ENCODE measurements at regions not wholly inside any gene's neighbourhood (a gene's known extent, or its start where the extent isn't known, plus 50 kb on each side); places are given as distances from the start of the nearest gene placed in this dataset.

GRCh38 chr4:123547216-123548165 lies 150.9 kb downstream of the SPRY1 start:
- H3K27ac ChIP-seq (ENCODE audit: low read depth, low read length, poor library complexity, severe bottlenecking), result no peak overlapping the region
- no peak overlapping the region for H3K4me3 ChIP-seq (ENCODE audit: low read depth, low read length, poor library complexity, severe bottlenecking)
- H3K9me3 ChIP-seq (ENCODE audit: low read length), result no peaks in the 10 kb centered on the region
- CTCF ChIA-PET (ENCODE audit: unreplicated experiment), result no interaction called here
- BruUV-seq (replicated peaks), result no TSS peak
- H3K36me3 ChIP-seq (ENCODE audit: insufficient read depth, low read length), result no peaks in the 10 kb centered on the region
- POLR2A ChIA-PET, result interaction anchor here (0.7 to 1.0 kb wide), 3 partner anchors 36 to 166 kb away, joined by 3 read pairs; no protein-coding TSS in a partner anchor
- intact Hi-C loops (cut with micrococcal nuclease; ENCODE audit: unreplicated experiment), result no loop called here
- DNase-seq (ENCODE audit: low spot score), result no peak
- TF ChIP-seq EZH2phosphoT487 (IDR thresholded peaks at IDR 0.05; ENCODE audit: borderline replicate concordance, low read depth, low read length) (no peak), CTCF (conservative IDR thresholded peaks at IDR 0.05; ENCODE audit: low read length) (no peak)
- H3K4me2 ChIP-seq (ENCODE audit: low read length), result no peak overlapping the region
- no peaks in the 10 kb centered on the region for H4K20me1 ChIP-seq (ENCODE audit: insufficient read depth, low read length)
- no peaks in the 10 kb centered on the region for H3K79me2 ChIP-seq (ENCODE audit: insufficient read depth, low read depth, low read length)
- H2AFZ ChIP-seq (ENCODE audit: low read length), result no peak overlapping the region
- H3K4me1 ChIP-seq (ENCODE audit: insufficient read depth, low read length, poor library complexity, severe bottlenecking), result no peaks in the 10 kb centered on the region
- H3K9me2 ChIP-seq (ENCODE audit: insufficient read depth, low read length), result no peaks in the 10 kb centered on the region

- intact Hi-C loops (cut with micrococcal nuclease; ENCODE audit: unreplicated experiment), result no loop called here
- H3K9me3 ChIP-seq (ENCODE audit: low read length), result no peaks in the 10 kb centered on the region
- no peak overlapping the region for H3K4me2 ChIP-seq (ENCODE audit: low read length)
- H3K79me2 ChIP-seq (ENCODE audit: insufficient read depth, low read depth, low read length), result no peaks in the 10 kb centered on the region
- no peak for TF ChIP-seq EZH2phosphoT487 (IDR thresholded peaks at IDR 0.05; ENCODE audit: borderline replicate concordance, low read depth, low read length)
- ChIA-PET CTCF (ENCODE audit: unreplicated experiment) (interaction anchor here (0.6 kb wide), 2 partner anchors 50 to 52 kb away, joined by 3 to 4 read pairs; no protein-coding TSS in a partner anchor), POLR2A (interaction anchor here (0.7 kb wide), 1 partner anchor 92 kb away, joined by 3 read pairs; no protein-coding TSS in a partner anchor)
- DNase-seq (ENCODE audit: low spot score), result peak; percentile 11
- no peaks in the 10 kb centered on the region for H3K36me3 ChIP-seq (ENCODE audit: insufficient read depth, low read length)
- no peak overlapping the region for H3K27ac ChIP-seq (ENCODE audit: low read depth, low read length, poor library complexity, severe bottlenecking)
- H3K4me3 ChIP-seq (ENCODE audit: low read depth, low read length, poor library complexity, severe bottlenecking), result no peak overlapping the region
- no TSS peak for BruUV-seq (replicated peaks)
- 0 out of 2 replicates have a peak overlapping the region, but pooled peaks have one; percentile 10 for H2AFZ ChIP-seq (ENCODE audit: low read length)
- no peaks in the 10 kb centered on the region for H3K9me2 ChIP-seq (ENCODE audit: insufficient read depth, low read length)
- H4K20me1 ChIP-seq (ENCODE audit: insufficient read depth, low read length), result no peaks in the 10 kb centered on the region
- H3K4me1 ChIP-seq (ENCODE audit: insufficient read depth, low read length, poor library complexity, severe bottlenecking), result no peaks in the 10 kb centered on the region
Measured at GRCh38 chr4:123553279-123553678, 156.7 kb downstream of the SPRY1 start.

- no peaks in the 10 kb centered on the region for H3K36me3 ChIP-seq (ENCODE audit: insufficient read depth, low read length)
- CTCF ChIA-PET (ENCODE audit: unreplicated experiment), result interaction anchor here (0.6 kb wide), 2 partner anchors 51 to 53 kb away, joined by 3 to 4 read pairs; no protein-coding TSS in a partner anchor
- H3K9me3 ChIP-seq (ENCODE audit: low read length), result no peaks in the 10 kb centered on the region
- no peak overlapping the region for H3K4me2 ChIP-seq (ENCODE audit: low read length)
- BruUV-seq (replicated peaks), result no TSS peak
- POLR2A ChIA-PET, result no interaction called here
- no peak overlapping the region for H3K27ac ChIP-seq (ENCODE audit: low read depth, low read length, poor library complexity, severe bottlenecking)
- H3K4me1 ChIP-seq (ENCODE audit: insufficient read depth, low read length, poor library complexity, severe bottlenecking), result no peaks in the 10 kb centered on the region
- H3K4me3 ChIP-seq (ENCODE audit: low read depth, low read length, poor library complexity, severe bottlenecking), result no peak overlapping the region
- H3K79me2 ChIP-seq (ENCODE audit: insufficient read depth, low read depth, low read length), result no peaks in the 10 kb centered on the region
- TF ChIP-seq EZH2phosphoT487 (IDR thresholded peaks at IDR 0.05; ENCODE audit: borderline replicate concordance, low read depth, low read length) (no peak), CTCF (conservative IDR thresholded peaks at IDR 0.05; ENCODE audit: low read length) (0 out of 2 replicates have a peak, but pooled peaks have one; percentile 27)
- DNase-seq (ENCODE audit: low spot score), result no peak
- H3K9me2 ChIP-seq (ENCODE audit: insufficient read depth, low read length), result no peaks in the 10 kb centered on the region
- no peak overlapping the region for H2AFZ ChIP-seq (ENCODE audit: low read length)
- intact Hi-C loops (cut with micrococcal nuclease; ENCODE audit: unreplicated experiment), result no loop called here
- H4K20me1 ChIP-seq (ENCODE audit: insufficient read depth, low read length), result no peaks in the 10 kb centered on the region
Measured at GRCh38 chr4:123553733-123554637, 157.4 kb downstream of the SPRY1 start.

All from OCI-LY7 (cell line).